ENCODE measurements at regions not wholly inside any gene's neighbourhood (a gene's known extent, or its start where the extent isn't known, plus 50 kb on each side); places are given as distances from the start of the nearest gene placed in this dataset.
"Not testable (repeated sequence)": the region's sequence is repeated elsewhere in the genome, so short reads cannot be mapped to it uniquely, and the experiment has no call there.

DNA sequence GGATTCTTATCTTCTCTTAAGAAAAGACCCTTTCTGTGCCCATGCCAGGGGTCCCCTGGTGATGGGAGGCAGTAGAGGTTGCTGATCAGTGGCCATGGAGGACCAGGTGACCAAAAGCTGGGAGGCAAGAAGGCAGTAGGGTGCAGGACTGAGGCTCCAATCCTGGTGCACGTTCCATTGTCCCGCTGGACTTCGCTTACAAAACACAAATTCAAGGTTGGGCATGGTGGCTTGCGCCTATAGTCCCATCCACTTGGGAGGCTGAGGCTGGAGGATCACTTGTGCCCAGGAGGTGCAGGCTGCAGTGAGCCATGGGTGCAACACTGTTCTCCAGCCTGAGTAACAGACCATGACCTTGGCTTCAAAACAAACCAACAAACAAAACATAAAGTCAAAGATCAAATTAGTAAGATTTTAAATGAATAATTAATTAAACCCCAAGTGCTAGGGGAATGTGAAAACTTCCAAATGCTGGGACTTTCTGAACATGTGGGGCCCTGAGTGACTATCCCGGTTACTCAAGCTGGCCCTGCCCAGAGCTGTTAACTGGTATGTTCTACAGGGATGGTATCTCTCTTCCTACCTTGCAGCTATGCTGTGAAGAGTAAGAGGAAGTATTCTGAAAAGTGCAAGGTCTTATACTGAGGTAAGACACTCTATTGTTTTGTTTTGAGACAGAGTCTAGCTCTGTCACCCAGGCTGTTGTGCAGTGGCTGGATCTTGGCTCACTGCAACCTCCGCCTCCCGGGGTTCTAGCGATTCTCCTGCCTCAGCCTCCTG is 97.6 kb downstream of the LYZL2 start:
- no peak for DNase-seq

DNA sequence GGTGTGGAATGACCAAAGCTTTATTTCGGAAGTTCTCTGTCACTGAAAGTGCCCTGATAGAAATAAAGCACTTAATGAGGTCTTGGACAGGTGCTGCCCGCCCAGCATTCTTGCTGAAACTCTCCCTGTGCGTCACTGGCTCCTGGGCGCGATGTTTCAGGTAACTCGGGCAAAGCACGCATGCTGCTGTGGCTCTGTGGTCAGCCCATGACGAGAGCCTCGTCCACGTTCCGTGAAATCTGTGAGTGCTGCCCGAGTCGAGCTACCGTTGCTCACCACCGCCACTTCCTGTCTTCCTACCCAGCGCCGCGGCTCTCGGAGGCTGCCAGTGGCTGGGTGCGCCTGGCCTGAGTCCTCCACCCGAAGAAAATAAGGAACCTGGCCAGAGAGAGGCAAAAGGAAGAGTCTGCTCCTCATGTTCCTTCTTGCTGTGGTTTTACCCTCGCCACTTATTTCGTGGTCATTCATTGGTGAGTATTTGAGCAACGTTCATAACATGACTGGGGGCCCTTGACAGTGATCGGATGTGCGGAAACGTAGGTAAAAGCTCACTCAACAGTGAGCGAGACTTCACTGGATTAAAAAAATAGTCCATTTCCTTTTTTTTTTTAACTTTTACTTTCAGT is 95.5 kb downstream of the MAP3K8 start:
- DNase-seq = no peak

- no peak for DNase-seq
Observed at GRCh38 chr10:30528429-30528786, 94.4 kb downstream of the MAP3K8 start.

- DNase-seq = no peak
Observed at GRCh38 chr10:30527623-30528428, 93.8 kb downstream of the MAP3K8 start.

- not testable (repeated sequence) for DNase-seq
Observed at GRCh38 chr10:30522661-30523078, 88.7 kb downstream of the MAP3K8 start.

DNA sequence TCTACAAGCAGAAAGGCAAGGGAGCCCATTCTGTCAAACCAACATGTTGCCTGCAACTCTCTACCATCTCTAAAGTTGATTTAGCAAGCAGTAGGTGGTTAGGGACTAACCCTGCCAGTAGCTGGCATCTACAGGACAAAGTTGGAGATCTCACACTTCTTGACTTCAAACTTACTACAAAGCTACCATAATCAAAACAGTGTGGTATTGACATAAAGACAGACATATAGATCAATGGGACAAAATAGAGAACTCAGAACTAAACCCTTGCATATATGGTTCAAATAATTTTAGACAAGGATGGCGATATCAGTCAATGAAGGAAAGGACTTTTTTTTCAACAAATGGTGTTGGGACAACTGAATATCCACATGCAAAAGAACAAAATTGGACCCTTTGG is 84.9 kb downstream of the MAP3K8 start:
- no peak for DNase-seq

Data from NCI-H69 (cell line).